NB4 (cell line): ENCODE measurements at regions not wholly inside any gene's neighbourhood (a gene's known extent, or its start where the extent isn't known, plus 50 kb on each side); places are given as distances from the start of the nearest gene placed in this dataset.

Experiments
- DNase-seq: peaks from one replicate; pipeline ENCODE4 v3.0.0; 2010; ENCODE audit warnings: low read depth
- H3K4me3 ChIP-seq: one replicate; pipeline ENCODE4 v1.5.1; 2011; ENCODE audit warnings: mild to moderate bottlenecking, low read depth, low read length, moderate library complexity
- MYC ChIP-seq: IDR thresholded peaks from 2 replicates; pipeline ENCODE4 v1.6.1; 2011; ENCODE audit warnings: low read depth, low read length
- POLR2A ChIP-seq: IDR thresholded peaks from 2 replicates; pipeline ENCODE4 v1.6.1; 2011; ENCODE audit warnings: mild to moderate bottlenecking; ENCODE audit not compliant: insufficient read length; ENCODE audit errors: extremely low read depth
- TF ChIP-seq, protein P1 (sequence below): IDR thresholded peaks from one replicate; pipeline ENCODE4 v1.5.1; 2012; ENCODE audit warnings: low read depth, low read length
- TF ChIP-seq, protein P2 (sequence below): IDR thresholded peaks from 2 replicates; pipeline ENCODE4 v1.6.1; 2011; ENCODE audit warnings: low read depth, low read length

DNA sequence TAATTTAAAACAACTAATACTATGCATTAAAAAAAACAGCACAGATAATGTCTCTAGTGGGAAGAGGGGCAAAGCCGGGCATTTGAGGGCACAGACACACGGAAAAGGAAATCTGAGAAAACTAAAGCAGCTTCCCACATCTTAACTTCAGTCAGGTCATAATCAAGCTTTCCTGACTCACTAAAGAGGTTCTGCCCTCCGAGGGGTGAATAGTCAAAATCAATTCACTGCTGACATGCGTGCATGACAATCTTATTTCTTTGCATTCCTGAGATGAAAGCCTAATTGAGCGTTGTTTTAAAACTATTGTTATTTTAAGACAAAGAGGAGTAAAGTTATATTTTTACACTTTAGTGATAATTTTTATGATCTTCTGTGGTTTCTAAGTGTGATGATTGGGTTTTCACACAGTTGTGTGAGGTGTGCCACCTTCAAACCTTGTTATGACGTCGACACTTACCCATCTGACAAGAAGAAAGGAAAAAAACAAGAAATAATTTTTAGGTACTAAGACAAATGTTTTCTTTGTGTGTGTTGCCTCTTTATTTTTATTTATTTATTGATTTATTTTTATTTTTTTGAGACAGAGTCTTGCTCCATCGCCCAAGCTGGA lies 90.9 kb downstream of the GATA6 start:
- TF ChIP-seq MYC = no peak
- TF ChIP-seq, protein P1, sequence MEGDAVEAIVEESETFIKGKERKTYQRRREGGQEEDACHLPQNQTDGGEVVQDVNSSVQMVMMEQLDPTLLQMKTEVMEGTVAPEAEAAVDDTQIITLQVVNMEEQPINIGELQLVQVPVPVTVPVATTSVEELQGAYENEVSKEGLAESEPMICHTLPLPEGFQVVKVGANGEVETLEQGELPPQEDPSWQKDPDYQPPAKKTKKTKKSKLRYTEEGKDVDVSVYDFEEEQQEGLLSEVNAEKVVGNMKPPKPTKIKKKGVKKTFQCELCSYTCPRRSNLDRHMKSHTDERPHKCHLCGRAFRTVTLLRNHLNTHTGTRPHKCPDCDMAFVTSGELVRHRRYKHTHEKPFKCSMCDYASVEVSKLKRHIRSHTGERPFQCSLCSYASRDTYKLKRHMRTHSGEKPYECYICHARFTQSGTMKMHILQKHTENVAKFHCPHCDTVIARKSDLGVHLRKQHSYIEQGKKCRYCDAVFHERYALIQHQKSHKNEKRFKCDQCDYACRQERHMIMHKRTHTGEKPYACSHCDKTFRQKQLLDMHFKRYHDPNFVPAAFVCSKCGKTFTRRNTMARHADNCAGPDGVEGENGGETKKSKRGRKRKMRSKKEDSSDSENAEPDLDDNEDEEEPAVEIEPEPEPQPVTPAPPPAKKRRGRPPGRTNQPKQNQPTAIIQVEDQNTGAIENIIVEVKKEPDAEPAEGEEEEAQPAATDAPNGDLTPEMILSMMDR = no peak
- no peak for TF ChIP-seq POLR2A
- TF ChIP-seq, protein P2, sequence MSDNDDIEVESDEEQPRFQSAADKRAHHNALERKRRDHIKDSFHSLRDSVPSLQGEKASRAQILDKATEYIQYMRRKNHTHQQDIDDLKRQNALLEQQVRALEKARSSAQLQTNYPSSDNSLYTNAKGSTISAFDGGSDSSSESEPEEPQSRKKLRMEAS = no peak
- H3K4me3 ChIP-seq = no peak overlapping the region
- no peak for DNase-seq

DNA sequence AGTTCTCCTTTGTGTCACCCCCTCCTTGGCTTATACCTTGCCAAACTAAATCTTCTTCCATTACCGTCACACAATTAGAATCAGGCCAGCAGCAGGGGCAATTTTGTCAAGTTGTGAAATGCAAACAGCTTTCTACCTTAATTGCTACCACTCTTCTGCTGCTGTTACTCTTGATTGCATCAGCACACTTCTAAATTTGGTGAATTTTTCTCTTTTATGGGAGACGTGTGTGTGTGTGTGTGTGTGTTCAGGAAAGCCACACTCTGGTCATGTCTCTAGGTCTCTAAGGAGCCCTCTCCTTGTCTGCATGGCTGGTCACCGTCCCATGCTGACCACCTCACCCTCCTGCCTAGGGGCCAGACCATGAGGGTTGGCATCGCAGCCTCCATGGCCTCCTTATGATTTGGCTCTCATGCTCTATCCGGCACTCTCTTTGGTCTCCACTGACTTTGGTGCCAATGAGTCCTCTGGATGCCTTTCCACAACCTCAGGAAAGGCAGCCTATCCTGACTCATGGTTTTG lies 87.7 kb downstream of the GATA6 start:
- TF ChIP-seq MYC = no peak
- TF ChIP-seq, protein P1 = no peak
- TF ChIP-seq, protein P2 = no peak
- no peak for TF ChIP-seq POLR2A
- no peak overlapping the region for H3K4me3 ChIP-seq
- DNase-seq = no peak

DNA sequence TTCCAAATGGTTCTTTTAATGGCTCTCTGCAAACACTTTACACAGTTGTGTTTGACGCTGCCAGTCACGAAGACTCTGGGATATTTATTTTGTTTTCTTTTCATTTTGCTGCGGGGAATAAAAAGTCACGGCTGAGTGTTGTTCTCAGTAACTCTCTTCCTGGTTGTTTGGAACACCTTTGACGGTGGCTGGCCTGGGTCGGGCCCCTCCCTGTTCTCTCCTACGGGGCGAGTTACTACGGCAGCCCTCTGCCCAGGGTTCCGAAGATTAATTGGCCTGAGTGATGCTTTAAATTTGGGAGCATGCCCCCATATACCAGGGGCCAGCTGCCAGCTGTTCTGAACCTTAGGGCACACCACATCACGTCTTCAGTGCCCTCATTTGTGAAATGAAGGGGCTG lies 84.7 kb downstream of the GATA6 start:
- no peak overlapping the region for H3K4me3 ChIP-seq
- TF ChIP-seq MYC (no peak), POLR2A (no peak)
- TF ChIP-seq, protein P1 = no peak
- TF ChIP-seq, protein P2 = no peak
- no peak for DNase-seq

DNA sequence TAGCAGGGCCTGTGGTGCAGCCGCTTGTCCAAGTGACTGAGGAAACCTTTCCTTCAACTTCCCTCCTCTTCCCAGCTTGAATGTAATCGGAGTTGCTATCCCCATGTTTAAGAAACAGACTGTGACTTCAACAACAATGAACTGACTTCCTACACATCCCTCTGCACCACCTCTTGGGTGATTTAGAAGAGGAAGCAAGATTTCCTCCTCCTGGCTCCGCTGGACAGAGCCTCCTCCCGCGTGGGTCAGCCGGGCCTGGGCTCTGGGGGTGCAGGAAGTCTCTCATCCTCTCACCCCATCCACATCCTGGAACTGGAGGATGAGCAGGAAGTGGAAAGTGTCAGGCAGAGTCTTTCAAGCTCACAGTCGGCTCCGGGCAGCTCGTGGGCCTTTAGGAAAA lies 84.3 kb downstream of the GATA6 start:
- TF ChIP-seq MYC = no peak
- TF ChIP-seq POLR2A = no peak
- TF ChIP-seq, protein P2 = no peak
- TF ChIP-seq, protein P1 = no peak
- H3K4me3 ChIP-seq = no peak overlapping the region
- DNase-seq = no peak

DNA sequence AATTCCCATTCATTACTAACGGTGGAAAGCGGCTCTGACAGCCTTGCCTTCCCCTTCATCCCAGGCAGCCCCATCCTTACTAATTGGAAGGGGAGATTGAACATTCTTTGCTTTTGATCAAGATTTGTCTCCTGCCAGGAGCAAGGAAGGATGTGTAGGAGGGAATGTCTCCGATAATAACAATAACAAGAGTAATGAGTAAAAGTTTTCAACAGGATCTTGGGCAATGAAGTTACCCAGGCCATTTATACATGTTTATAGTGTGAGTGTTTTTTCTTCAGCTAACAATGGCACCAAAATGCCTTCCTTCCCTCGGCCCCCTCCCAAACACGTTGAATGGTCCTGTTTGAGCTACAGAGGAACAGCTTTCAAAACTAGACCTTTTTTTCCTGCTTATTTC lies 83.8 kb downstream of the GATA6 start:
- TF ChIP-seq, protein P2 = no peak
- TF ChIP-seq POLR2A (no peak), MYC (no peak)
- TF ChIP-seq, protein P1 = no peak
- no peak overlapping the region for H3K4me3 ChIP-seq
- no peak for DNase-seq
